ENCODE measurements at regions not wholly inside any gene's neighbourhood (a gene's known extent, or its start where the extent isn't known, plus 50 kb on each side); places are given as distances from the start of the nearest gene placed in this dataset.
A peak's percentile ranks its signal among the peaks of the same experiment; 100 is the strongest.

DNA sequence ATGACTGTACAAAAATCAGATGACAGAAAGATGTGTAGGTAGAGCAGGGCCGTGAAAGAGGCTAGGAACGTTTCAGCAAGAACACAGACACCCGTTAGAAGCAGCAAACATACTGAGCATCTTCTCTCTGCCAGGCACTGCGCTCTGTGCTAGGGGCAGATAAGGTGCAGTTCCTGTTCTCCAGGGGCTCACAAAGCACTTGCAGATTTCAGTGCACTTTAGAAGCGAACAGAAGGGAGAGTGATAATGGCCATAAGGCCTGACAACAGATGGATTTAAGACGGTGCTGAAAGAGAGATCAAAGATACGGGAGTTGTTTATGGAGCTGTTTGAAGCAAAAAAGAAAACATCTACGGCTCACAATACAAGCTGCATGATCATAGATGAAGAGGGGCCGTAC, 200.3 kb upstream of the FOXD3 start:
- DNase-seq (ENCODE audit: low spot score) = no peak

GRCh38 chr1:63124666-63125191, 197.6 kb upstream of the FOXD3 start:
- DNase-seq (ENCODE audit: low spot score) = peak; percentile 65

DNA sequence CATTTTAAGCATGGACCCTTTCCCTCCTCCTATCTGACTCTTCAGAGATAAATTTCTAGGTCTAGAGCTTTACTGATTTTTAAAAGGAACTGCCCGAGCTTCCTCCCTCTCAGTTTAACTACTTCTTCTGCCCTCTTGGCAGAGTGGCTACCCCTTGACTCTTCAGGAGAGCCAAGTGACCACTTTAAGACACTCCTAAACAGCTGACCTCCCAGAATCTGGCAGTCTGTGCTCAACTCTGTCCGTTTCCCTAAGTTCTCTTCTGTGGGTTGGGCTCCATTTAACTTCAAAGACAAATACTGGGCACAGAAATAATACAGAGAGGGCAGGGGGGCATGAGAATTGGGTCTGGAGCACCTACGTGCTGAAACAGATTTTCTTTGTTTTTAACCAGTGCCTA, 196.3 kb upstream of the FOXD3 start:
- no peak for DNase-seq (ENCODE audit: low spot score)

DNA sequence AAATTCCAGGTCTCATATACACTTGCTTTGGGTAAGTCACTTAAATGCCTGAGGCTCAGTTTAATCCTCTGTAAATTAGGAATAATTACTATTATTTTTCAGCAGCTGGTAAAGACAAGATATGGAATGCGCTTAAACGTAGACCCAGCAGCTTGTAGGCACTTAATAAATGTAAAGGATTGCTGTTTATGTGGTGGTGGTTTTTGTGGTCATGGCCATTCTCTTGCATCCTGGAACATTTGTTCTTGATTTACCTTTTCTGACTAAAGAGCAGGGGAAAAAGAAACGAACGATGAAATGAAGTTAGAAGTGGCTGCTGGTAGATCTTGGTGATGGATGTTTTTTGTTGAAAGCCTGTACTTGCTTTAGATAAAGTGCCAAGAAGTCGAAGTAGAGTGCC, 195.0 kb upstream of the FOXD3 start:
- no peak for DNase-seq (ENCODE audit: low spot score)

GRCh38 chr1:63128556-63128955, 193.8 kb upstream of the FOXD3 start:
- DNase-seq (ENCODE audit: low spot score) = no peak

- DNase-seq (ENCODE audit: low spot score) = no peak
Observed at GRCh38 chr1:63129184-63129583, 193.2 kb upstream of the FOXD3 start.

DNA sequence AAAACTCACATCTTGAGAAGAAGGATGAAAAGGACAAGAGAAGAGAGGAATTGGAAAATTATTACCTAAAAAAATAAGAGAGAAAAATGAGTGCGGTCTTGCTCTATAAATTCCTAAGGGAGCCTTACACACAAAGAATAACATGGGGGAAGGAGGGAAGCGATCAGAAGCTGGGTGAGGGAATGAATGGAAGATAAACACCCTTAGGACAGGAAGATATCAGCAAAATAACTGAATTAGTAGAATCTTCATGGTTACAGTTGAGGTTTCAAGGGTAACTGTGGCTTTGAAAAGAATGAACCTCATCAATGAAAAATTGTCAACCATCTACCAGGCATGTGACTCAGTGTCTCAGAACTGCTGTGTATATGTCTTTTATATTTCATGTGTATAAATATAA, 192.5 kb upstream of the FOXD3 start:
- no peak for DNase-seq (ENCODE audit: low spot score)

- no peak for DNase-seq (ENCODE audit: low spot score)
Observed at GRCh38 chr1:63134501-63135173, 187.7 kb upstream of the FOXD3 start.

- no peak for DNase-seq (ENCODE audit: low spot score)
Observed at GRCh38 chr1:63135174-63135512, 187.2 kb upstream of the FOXD3 start.

- no peak for DNase-seq (ENCODE audit: low spot score)
Observed at GRCh38 chr1:63135801-63136200, 186.6 kb upstream of the FOXD3 start.

DNA sequence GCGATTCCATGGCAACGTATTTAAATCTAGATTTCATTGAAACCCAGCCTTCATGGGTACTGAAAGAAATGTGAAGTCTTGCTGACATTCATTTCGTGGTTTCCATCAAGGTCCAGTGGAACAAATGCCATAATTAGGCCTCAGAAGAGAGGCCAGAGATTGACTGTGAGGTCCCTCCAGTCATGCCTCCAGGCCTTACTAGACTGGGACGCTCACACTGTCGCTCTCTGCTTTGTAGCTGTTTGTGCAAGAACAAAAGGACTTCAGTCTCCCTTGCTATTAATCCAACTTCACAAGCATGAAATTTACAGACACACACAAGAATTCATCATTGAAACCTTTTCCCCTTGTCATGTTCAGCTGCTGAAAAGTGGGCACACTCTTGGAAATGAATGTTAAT, 180.4 kb upstream of the FOXD3 start:
- no peak for DNase-seq (ENCODE audit: low spot score)

DNA sequence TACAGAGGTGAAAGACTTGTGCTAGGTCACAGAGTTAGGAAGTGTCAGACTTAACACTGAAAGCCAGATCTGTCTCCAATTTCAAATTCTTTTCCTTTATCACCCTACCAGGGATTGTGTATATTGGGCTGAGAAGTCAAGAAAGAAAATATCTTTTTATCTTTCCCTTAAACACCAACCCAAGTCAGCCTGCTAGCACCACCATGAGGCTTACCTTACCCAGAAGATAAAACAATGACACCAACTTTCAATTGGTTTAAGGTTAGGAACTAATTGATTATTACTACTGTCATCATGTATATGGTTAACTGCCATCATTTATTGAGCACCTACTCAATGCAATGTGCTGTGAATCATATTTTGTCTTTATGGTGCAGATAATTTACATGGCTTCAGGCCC, 178.9 kb upstream of the FOXD3 start:
- DNase-seq (ENCODE audit: low spot score) = no peak

- DNase-seq (ENCODE audit: low spot score) = no peak
Observed at GRCh38 chr1:63147783-63148182, 174.6 kb upstream of the FOXD3 start.

DNA sequence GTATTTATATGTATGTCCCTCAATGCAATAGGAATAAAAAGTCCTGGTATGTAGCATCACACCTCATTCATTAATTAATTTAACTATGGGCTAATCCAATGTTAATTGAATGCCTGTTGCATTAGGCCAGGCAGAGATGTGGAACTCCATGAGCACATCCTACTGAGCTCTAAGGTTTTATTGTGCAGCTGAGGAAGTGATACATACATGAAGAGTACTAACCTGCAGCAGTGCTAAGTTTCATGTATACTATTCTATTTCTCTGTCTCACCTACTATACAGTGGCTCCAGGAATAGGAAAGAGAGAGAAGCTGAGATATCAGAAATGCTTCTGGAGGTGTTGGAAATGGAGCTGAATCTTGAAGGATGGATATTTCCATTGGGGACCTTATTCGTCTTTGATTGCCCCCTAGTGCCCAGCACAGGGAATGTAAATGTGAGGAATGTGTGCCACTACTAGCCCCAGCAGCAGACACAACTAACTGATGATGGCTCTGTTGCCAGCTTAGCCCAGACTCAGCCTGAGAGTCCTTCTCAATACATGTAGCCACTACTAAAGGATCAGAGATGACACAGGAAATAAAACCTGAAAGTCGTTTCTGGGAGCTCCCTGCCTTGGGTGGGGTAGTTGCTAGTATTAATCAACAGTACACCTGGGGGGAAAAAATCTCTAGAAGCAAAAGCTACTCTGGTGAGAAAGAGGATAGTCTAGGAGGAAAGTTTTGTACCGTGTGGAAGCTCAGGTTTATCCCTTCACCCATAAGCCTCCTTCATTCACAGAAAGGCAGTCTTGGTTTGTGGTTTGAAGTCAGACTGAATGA, 173.3 kb upstream of the FOXD3 start:
- peak; percentile 63 for DNase-seq (ENCODE audit: low spot score)

DNA sequence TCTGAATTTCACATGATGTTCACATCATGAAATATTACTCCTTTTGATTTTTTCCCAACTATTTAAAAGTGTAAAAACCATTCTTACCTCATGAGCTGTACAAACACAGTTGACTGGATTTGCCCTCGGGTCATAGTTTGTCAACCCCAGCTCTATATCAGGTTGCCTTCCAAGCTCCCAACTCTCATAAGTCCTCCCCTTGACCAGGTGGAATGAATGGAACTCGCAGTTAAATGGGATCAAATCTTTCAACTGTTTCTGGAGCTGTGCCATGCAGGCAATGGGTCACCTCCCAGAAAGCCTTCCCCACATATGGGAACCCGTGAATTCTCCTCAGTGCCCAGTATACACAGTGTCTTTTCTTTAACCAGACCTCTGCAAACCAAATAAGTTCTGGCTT, 169.8 kb upstream of the FOXD3 start:
- no peak for DNase-seq (ENCODE audit: low spot score)

DNA sequence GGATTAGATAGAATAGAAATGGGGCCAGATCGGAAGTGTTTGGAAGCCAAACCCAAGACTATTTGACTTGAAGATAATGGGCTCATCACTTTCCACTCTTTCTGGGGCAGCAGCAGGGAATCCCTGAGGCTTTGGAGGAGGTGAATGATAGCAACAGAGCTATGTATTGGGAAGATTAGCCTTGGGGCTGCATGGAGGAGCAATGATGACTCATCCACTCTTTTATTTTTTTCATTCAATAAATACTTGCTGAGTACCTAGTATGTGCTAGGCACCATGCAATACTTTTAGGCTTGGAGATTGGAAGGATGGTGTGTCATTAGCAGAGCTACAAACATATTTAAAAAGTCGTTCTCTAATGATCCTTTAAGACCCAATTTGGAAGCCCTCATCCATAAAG, 166.9 kb upstream of the FOXD3 start:
- no peak for DNase-seq (ENCODE audit: low spot score)

DNA sequence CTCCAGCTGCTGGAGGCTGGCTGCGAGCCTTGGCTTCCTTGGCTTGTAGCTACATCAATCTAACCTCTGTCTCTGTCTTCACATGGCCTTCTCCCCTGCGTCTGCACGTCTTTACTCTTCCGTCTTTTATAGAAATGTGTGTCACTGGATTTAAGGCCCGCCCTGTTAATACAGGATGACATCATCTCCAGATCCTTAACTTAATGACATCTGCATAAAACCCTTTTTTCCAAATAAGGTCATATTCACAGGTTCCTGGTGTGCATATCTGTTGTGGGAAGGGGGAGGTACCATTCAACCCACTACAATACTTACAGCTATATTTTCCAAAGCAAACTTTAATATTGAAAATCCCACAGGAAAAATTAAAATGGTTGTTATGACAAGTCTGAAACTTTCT, 165.3 kb upstream of the FOXD3 start:
- no peak for DNase-seq (ENCODE audit: low spot score)

DNA sequence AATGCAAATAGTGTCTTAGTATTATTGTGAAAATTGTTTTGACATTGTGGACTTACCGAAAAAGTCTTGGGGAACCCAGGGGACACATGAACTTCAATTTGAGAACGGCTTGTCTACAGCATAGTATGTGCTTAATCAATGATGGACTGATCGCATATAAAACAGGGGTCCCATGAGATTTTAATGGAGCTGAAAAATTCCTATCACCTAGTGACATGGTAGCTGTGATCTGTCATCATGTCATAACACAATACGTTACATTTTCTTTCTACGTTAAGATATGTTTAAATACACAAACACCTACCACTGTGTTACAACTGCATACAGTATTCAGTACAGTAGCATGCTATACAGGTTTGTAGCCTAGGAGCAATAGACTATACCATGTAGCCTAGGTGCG, 153.3 kb upstream of the FOXD3 start:
- DNase-seq (ENCODE audit: low spot score) = no peak

DNA sequence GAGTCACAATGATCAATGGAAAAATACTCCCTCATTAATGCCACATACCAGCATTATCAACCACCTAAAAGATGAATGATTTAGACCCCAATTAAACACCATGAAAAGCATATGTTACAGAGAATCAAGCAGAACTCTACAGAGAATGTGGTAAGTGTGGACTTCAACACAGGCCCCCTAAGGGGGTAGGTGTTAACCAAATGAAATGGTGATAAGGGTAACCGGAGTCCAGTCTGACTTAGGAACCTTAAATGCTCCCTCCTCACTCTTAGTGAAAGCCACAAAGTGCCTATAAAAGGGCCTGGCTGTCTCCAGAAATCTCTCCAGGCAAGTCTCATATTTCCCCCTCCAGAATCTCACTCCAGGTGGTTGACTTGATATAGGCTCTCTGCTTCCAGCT, 149.2 kb upstream of the FOXD3 start:
- DNase-seq (ENCODE audit: low spot score) = no peak

- DNase-seq (ENCODE audit: low spot score) = no peak
Observed at GRCh38 chr1:63189677-63190076, 132.7 kb upstream of the FOXD3 start.

DNA sequence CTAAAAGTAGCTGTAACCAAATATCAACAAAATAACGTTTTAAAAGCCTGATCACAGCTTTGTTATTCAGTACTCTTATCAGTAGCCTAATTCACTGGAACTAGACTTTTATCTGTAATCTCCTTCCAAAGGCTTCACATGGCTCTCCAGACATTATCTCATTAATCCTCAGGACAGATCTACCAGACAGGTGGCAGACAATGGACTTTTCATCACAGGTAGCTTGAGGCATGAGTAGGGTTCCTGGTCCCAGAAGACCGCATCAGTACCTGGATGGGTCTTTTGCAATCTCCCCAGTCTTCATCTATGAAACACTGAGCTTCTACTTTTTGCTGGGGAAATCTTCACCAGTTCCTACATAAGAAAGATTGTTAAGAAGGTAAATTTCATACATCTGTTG, 132.2 kb upstream of the FOXD3 start:
- no peak for DNase-seq (ENCODE audit: low spot score)

- DNase-seq (ENCODE audit: low spot score) = no peak
Observed at GRCh38 chr1:63198871-63199394, 123.4 kb upstream of the FOXD3 start.

- no peak for DNase-seq (ENCODE audit: low spot score)
Observed at GRCh38 chr1:63199706-63200335, 122.5 kb upstream of the FOXD3 start.
